Stimulated activated effector memory CD8-positive, alpha-beta T cell treated with anti-CD3 and anti-CD28 coated beads, Interleukin-12 subunit alpha, Interleukin-12 subunit beta, amount 100 ng/mL, for 72 hours (primary cell): ENCODE measurements at regions not wholly inside any gene's neighbourhood (a gene's known extent, or its start where the extent isn't known, plus 50 kb on each side); places are given as distances from the start of the nearest gene placed in this dataset.

Experiments
- ATAC-seq: fragments of 150-1000 bp; cut with Tn5 transposase; 2 replicates; pipeline ENCODE4 v1.10.0; 2021
- DNase-seq, 2 donors: peaks; one replicate each; pipeline ENCODE4 v3.0.0; 2021 to 2022; ENCODE audit warnings: low spot score in 2 of 2
- H3K27ac Mint-ChIP-seq: one replicate; pipeline ENCODE4 v1.8.0; 2022; ENCODE audit warnings: mild to moderate bottlenecking, mixed read lengths
- H3K36me3 Mint-ChIP-seq: one replicate; pipeline ENCODE4 v1.8.0; 2022; ENCODE audit warnings: mild to moderate bottlenecking, mixed read lengths
- H3K4me1 Mint-ChIP-seq: one replicate; pipeline ENCODE4 v1.8.0; 2022; ENCODE audit warnings: mixed read lengths
- H3K4me3 Mint-ChIP-seq: one replicate; pipeline ENCODE4 v1.8.0; 2022; ENCODE audit warnings: mild to moderate bottlenecking, mixed read lengths
- H3K9me3 Mint-ChIP-seq: one replicate; pipeline ENCODE4 v1.8.0; 2022; ENCODE audit warnings: mixed read lengths

GRCh38 chr4:60846678-60847077, 353.4 kb upstream of the ADGRL3 start:
- Mint-ChIP-seq H3K36me3 (no peaks in the 10 kb centered on the region), H3K27ac (no peak overlapping the region), H3K9me3 (peaks cover 24% of the 10 kb centered on the region), H3K4me3 (no peak overlapping the region), H3K4me1 (no peaks in the 10 kb centered on the region)
- ATAC-seq (no peak), DNase-seq (no peak)

DNA sequence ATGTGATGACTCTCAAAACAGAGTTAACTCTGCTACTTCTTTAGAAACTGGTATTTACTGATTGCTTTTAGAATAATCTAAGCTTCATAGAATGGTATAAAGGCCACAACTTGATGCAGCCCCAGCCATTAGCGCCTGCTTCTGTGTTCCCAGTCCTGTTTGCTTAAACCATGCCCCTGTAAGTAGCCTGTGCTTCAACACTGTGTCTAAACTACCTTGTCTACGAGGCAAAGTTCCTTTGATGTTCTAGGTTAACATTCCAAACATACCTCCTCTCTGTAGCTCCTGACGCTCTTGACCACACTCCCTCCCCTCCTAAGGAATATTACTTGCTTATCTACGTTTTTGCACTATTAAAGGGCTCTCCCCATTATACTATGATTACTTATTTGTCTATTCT, 352.5 kb upstream of the ADGRL3 start:
- Mint-ChIP-seq H3K36me3 (no peaks in the 10 kb centered on the region), H3K4me3 (no peak overlapping the region), H3K4me1 (no peaks in the 10 kb centered on the region), H3K27ac (no peak overlapping the region), H3K9me3 (peaks cover 27% of the 10 kb centered on the region)
- ATAC-seq (no peak), DNase-seq (no peak)

- no peak for DNase-seq
- no peaks in the 10 kb centered on the region for H3K4me1 Mint-ChIP-seq
- peaks cover 23% of the 10 kb centered on the region for H3K9me3 Mint-ChIP-seq
- no peak overlapping the region for H3K4me3 Mint-ChIP-seq
- no peaks in the 10 kb centered on the region for H3K36me3 Mint-ChIP-seq
- no peak overlapping the region for H3K27ac Mint-ChIP-seq
- ATAC-seq, result no peak
These were observed 342.9 kb upstream of the ADGRL3 start for GRCh38 chr4:60857130-60857753.

- Mint-ChIP-seq H3K9me3 (peaks cover 20% of the 10 kb centered on the region), H3K4me1 (no peaks in the 10 kb centered on the region), H3K27ac (no peak overlapping the region), H3K4me3 (no peak overlapping the region), H3K36me3 (no peaks in the 10 kb centered on the region)
- no peak for DNase-seq
- ATAC-seq, result no peak
These were observed 336.7 kb upstream of the ADGRL3 start for GRCh38 chr4:60863442-60863841.

GRCh38 chr4:60865273-60865672, 334.9 kb upstream of the ADGRL3 start:
- ATAC-seq (no peak), DNase-seq (no peak)
- H3K27ac Mint-ChIP-seq, result no peak overlapping the region
- no peaks in the 10 kb centered on the region for H3K4me1 Mint-ChIP-seq
- H3K9me3 Mint-ChIP-seq, result peaks cover 19% of the 10 kb centered on the region
- H3K4me3 Mint-ChIP-seq, result no peak overlapping the region
- no peaks in the 10 kb centered on the region for H3K36me3 Mint-ChIP-seq

DNA sequence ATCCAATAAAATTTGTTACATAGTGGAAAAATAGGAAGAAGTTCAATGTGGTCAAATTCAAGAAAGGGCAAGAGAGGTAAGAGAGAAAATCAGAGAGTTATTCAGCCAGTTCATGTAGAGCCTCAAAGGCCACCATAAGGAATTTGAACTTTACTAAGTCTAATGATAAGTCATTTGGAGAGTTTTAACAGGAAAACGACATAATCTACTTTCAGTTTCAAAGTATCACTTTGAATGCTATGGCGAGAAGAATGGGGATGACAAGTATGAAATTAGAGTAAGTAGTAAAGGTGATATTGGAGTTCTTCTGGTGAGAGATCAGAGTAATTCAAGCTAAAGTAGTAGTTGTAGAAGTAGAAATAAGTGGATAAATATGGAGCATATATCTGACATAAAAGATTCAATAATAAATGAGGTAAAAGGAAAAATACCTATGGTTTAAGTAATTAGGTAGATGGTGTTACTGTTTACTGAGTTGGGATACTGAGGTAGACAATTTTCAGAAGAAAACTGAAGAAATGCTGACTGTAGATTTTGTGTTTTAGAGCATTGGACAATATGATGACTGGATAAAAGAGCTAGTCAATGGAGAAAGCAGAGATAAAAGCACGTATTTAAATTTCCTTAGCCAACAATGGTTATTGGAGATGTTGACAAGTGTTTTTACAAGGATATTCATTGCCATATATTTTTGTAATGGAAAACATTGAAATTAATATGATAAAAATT, 331.7 kb upstream of the ADGRL3 start:
- Mint-ChIP-seq H3K36me3 (no peaks in the 10 kb centered on the region), H3K9me3 (peaks cover 21% of the 10 kb centered on the region), H3K4me1 (no peaks in the 10 kb centered on the region), H3K4me3 (no peak overlapping the region), H3K27ac (no peak overlapping the region)
- ATAC-seq (no peak), DNase-seq (no peak)

- H3K4me3 Mint-ChIP-seq, result no peak overlapping the region
- no peaks in the 10 kb centered on the region for H3K4me1 Mint-ChIP-seq
- H3K36me3 Mint-ChIP-seq, result no peaks in the 10 kb centered on the region
- H3K9me3 Mint-ChIP-seq, result peaks cover 4% of the 10 kb centered on the region
- H3K27ac Mint-ChIP-seq, result no peak overlapping the region
- no peak for ATAC-seq
- DNase-seq, result no peak
These were observed 320.9 kb upstream of the ADGRL3 start for GRCh38 chr4:60879135-60879701.

DNA sequence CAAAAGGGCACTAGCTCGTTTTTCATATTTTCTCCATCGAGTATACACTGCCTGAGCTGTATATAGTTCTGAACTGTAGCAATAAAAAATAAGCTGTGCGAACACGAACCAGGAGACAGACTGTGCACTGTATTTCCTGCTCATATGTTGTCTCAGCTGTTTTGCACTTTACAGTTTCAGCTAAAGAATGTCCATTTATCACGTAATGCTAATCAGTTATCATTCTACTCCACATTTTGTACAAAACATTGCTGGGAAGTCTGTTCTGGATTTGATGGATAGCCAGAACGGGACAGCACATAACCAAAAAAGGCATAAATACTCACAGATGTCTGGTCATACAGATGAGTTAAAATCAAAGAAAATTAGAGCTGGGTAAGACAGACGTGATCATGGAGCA, 315.5 kb upstream of the ADGRL3 start:
- no peak for ATAC-seq
- DNase-seq, result no peak
- Mint-ChIP-seq H3K4me1 (no peaks in the 10 kb centered on the region), H3K4me3 (no peak overlapping the region), H3K36me3 (no peaks in the 10 kb centered on the region), H3K9me3 (peaks cover 14% of the 10 kb centered on the region), H3K27ac (no peak overlapping the region)

- no peak overlapping the region for H3K4me3 Mint-ChIP-seq
- no peak overlapping the region for H3K27ac Mint-ChIP-seq
- no peak for ATAC-seq
- H3K9me3 Mint-ChIP-seq, result peaks cover 17% of the 10 kb centered on the region
- DNase-seq, result no peak
- H3K4me1 Mint-ChIP-seq, result no peaks in the 10 kb centered on the region
- H3K36me3 Mint-ChIP-seq, result no peaks in the 10 kb centered on the region
These were observed 315.1 kb upstream of the ADGRL3 start for GRCh38 chr4:60885011-60885410.

- DNase-seq, result no peak
- Mint-ChIP-seq H3K9me3 (peaks cover 31% of the 10 kb centered on the region), H3K4me3 (no peak overlapping the region), H3K27ac (no peak overlapping the region), H3K36me3 (no peaks in the 10 kb centered on the region), H3K4me1 (no peaks in the 10 kb centered on the region)
- no peak for ATAC-seq
These were observed 309.4 kb upstream of the ADGRL3 start for GRCh38 chr4:60890743-60891142.

- no peak for DNase-seq
- Mint-ChIP-seq H3K4me1 (no peaks in the 10 kb centered on the region), H3K4me3 (no peak overlapping the region), H3K27ac (no peak overlapping the region), H3K9me3 (peaks cover 36% of the 10 kb centered on the region), H3K36me3 (no peaks in the 10 kb centered on the region)
- no peak for ATAC-seq
These were observed 308.2 kb upstream of the ADGRL3 start for GRCh38 chr4:60891947-60892346.

DNA sequence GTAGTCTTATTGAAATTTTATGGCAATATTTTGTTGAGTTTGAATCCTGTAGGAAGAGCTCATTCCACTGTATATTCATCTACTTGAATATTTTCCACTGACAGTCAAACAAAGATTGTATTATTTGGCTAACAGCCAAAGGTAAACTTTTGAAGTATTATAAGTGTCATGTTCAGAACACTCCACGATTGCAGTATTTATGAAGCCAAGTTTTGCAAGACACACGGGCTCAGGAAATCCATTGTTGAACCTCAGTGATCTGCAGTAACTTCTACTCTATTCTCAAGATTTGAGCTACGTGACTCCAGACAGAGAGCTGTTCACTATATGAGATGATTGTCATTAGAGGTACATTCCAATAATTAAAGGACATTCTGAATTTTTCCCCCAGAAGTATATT, 302.7 kb upstream of the ADGRL3 start:
- H3K4me3 Mint-ChIP-seq, result no peak overlapping the region
- no peak overlapping the region for H3K27ac Mint-ChIP-seq
- ATAC-seq (no peak), DNase-seq (no peak)
- H3K4me1 Mint-ChIP-seq, result no peaks in the 10 kb centered on the region
- no peaks in the 10 kb centered on the region for H3K36me3 Mint-ChIP-seq
- peaks cover 23% of the 10 kb centered on the region for H3K9me3 Mint-ChIP-seq

DNA sequence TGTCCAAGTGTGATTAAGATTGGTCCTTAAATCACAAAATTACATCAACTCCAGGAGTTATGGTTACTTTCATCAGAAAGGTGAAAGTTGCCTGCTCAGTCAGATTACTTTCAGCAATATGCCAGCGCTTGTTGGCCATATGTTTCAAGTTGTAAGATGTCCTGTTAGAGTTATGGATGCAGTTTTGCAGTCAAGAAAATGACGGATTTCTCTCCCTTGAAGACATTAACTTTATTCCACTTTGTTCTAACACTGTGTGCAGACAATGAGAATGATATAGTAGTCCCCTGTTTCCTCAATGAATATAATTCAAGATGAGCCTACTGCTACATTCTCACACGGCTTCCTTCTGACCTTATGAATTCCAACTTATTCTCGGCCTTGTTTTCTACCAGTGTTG, 295.0 kb upstream of the ADGRL3 start:
- no peak overlapping the region for H3K4me3 Mint-ChIP-seq

DNA sequence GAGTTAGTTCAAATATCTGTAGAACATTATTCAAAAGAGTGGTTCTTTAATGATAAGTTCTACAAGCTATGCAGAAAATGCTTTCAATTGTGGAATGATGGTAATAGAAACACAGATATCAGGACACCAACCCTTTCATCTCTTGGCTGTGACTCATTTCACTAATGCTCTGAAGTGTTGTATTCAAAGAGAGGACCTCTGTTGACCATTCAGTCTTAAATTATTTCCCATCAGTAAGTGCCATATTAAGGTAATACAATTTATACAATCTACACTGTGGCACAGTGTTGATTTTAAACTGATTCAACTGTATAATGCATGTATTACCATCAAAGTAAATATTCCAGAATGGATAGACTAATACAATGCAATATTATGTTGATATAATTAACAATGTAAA, 289.0 kb upstream of the ADGRL3 start:
- no peak for ATAC-seq
- Mint-ChIP-seq H3K36me3 (no peaks in the 10 kb centered on the region), H3K4me1 (no peaks in the 10 kb centered on the region), H3K27ac (no peak overlapping the region), H3K4me3 (no peak overlapping the region), H3K9me3 (peaks cover 12% of the 10 kb centered on the region)
- DNase-seq, result no peak

More for the DNA sequence above, 295.0 kb upstream of the ADGRL3 start:
- Mint-ChIP-seq H3K9me3 (peaks cover 7% of the 10 kb centered on the region), H3K4me1 (no peaks in the 10 kb centered on the region), H3K36me3 (no peaks in the 10 kb centered on the region), H3K27ac (no peak overlapping the region)
- ATAC-seq (no peak), DNase-seq (no peak)

DNA sequence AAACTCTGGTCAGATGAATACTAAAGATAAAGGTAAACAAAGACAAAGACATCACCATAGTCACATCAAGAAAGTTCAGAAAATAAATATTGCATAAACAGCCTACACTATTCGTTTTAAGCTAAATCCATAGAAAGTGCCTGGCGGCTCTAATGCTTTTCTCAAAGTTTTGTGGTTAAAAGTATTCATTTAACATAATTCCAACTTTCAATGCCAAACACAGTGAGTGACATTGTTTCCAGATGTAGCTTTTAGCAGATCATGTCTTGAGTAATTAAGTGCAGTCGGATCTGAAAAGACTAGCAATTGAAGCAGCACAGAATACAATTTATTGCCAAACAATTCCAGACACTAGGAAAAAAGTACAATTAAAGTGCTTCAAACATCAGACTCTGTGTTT, 287.1 kb upstream of the ADGRL3 start:
- Mint-ChIP-seq H3K27ac (no peak overlapping the region), H3K4me1 (no peaks in the 10 kb centered on the region), H3K9me3 (peaks cover 13% of the 10 kb centered on the region), H3K4me3 (no peak overlapping the region), H3K36me3 (no peaks in the 10 kb centered on the region)
- DNase-seq, result no peak
- ATAC-seq, result no peak

DNA sequence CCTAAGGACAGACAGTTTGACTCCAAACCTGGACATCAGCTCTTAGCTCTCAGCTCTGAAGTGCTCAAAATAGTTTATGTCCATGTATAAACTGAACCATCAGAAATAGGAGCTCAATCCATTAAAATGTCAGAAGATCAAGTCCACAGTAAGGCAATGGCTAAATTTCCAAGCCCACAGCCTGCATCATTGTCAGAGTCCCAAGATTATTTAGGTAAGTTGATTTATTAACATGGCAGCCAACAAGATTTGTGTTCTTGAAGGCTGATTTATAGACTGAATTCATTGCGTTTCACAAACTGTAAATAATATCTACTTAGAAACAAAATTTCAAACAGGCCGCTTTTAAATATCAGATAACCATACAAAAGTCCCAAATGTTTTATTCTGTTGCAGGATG, 286.5 kb upstream of the ADGRL3 start:
- Mint-ChIP-seq H3K9me3 (peaks cover 13% of the 10 kb centered on the region), H3K4me3 (no peak overlapping the region), H3K36me3 (no peaks in the 10 kb centered on the region), H3K4me1 (no peaks in the 10 kb centered on the region), H3K27ac (no peak overlapping the region)
- DNase-seq, result no peak
- ATAC-seq, result no peak
